GM23338 (cell line): ENCODE measurements at regions not wholly inside any gene's neighbourhood (a gene's known extent, or its start where the extent isn't known, plus 50 kb on each side); places are given as distances from the start of the nearest gene placed in this dataset.

Experiments
- ATAC-seq: fragments of 200-7000 bp; cut with Tn5 transposase; 3 replicates; pipeline ENCODE4 v1.9.1; 2020
- DNase-seq: peaks from one replicate; pipeline ENCODE4 v3.0.0-alpha.2; 2015; ENCODE audit warnings: low spot score
- H2AFZ ChIP-seq: fragments of 200-600 bp; sonication (generic); 2 replicates; pipeline ENCODE4 v1.8.0; 2016; ENCODE audit warnings: antibody characterized with exemption, mild to moderate bottlenecking, moderate library complexity
- H3F3A ChIP-seq: fragments of 200-600 bp; sonication (generic); replicated peaks from 2 replicates; pipeline ENCODE4 v1.8.0; 2017; ENCODE audit warnings: antibody characterized with exemption, mixed run types, low read depth
- H3K27ac ChIP-seq: fragments of 200-600 bp; sonication (generic); 2 replicates; pipeline ENCODE4 v1.6.1; 2016; ENCODE audit warnings: low read depth
- H3K27me3 ChIP-seq: fragments of 200-600 bp; sonication (generic); 2 replicates; pipeline ENCODE4 v1.8.0; 2016; ENCODE audit warnings: mild to moderate bottlenecking, mixed run types, moderate library complexity; ENCODE audit not compliant: insufficient read depth
- H3K36me3 ChIP-seq: fragments of 200-600 bp; sonication (generic); 2 replicates; pipeline ENCODE4 v1.8.0; 2016; ENCODE audit warnings: mild to moderate bottlenecking; ENCODE audit not compliant: insufficient read depth
- H3K4me1 ChIP-seq: fragments of 200-600 bp; sonication (generic); 2 replicates; pipeline ENCODE4 v1.8.0; 2016; ENCODE audit warnings: mild to moderate bottlenecking, moderate library complexity; ENCODE audit not compliant: insufficient read depth
- H3K4me2 ChIP-seq: fragments of 200-600 bp; sonication (generic); 2 replicates; pipeline ENCODE4 v1.7.1; 2017; ENCODE audit warnings: mixed run types
- H3K4me3 ChIP-seq: fragments of 200-600 bp; sonication (generic); 2 replicates; pipeline ENCODE4 v1.6.1; 2016; ENCODE audit warnings: mixed run types
- H3K79me2 ChIP-seq: fragments of 200-600 bp; sonication (generic); replicated peaks from 2 replicates; pipeline ENCODE4 v1.8.0; 2017; ENCODE audit warnings: mild to moderate bottlenecking; ENCODE audit not compliant: insufficient read depth
- H3K9me2 ChIP-seq: fragments of 200-600 bp; sonication (generic); 2 replicates; pipeline ENCODE4 v1.8.0; 2017; ENCODE audit not compliant: insufficient read depth
- H4K20me1 ChIP-seq: fragments of 200-600 bp; sonication (generic); replicated peaks from 2 replicates; pipeline ENCODE4 v1.8.0; 2017; ENCODE audit warnings: mild to moderate bottlenecking; ENCODE audit not compliant: insufficient read depth
- H3K27ac Mint-ChIP-seq: 2 replicates; pipeline ENCODE4 v1.8.0; 2020; ENCODE audit warnings: inconsistent platforms, mild to moderate bottlenecking, moderate library complexity, mixed read lengths
- H3K27me3 Mint-ChIP-seq: 3 replicates; pipeline ENCODE4 v1.8.0; 2022; ENCODE audit warnings: low read depth, mild to moderate bottlenecking, moderate library complexity, mixed read lengths, inconsistent platforms; ENCODE audit not compliant: insufficient read depth, poor library complexity
- H3K36me3 Mint-ChIP-seq: 3 replicates; pipeline ENCODE4 v1.8.0; 2021; ENCODE audit warnings: low read depth, mild to moderate bottlenecking, inconsistent platforms, moderate library complexity, mixed read lengths
- H3K4me1 Mint-ChIP-seq: 3 replicates; pipeline ENCODE4 v1.8.0; 2020; ENCODE audit warnings: mild to moderate bottlenecking, inconsistent platforms, mixed read lengths
- H3K4me3 Mint-ChIP-seq: 3 replicates; pipeline ENCODE4 v1.8.0; 2021; ENCODE audit warnings: moderate library complexity, mild to moderate bottlenecking, inconsistent platforms, mixed read lengths
- H3K9me3 Mint-ChIP-seq: 3 replicates; pipeline ENCODE4 v1.8.0; 2020; ENCODE audit warnings: moderate library complexity, mild to moderate bottlenecking, inconsistent platforms, mixed read lengths
- CREB1 ChIP-seq: fragments of 250-450 bp; sonication (Bioruptor Pico); IDR thresholded peaks from 2 replicates; pipeline ENCODE4 v1.5.0; 2020; ENCODE audit warnings: low read depth, mild to moderate bottlenecking, moderate library complexity
- CTCF ChIP-seq, 2 experiments: fragments of 200-600 bp in 1 of 2; sonication (generic) in 1 of 2; conservative IDR thresholded peaks; 2 replicates each; pipeline versions ENCODE4 v1.5.1 to v1.6.1; 2016 to 2017; ENCODE audit warnings: antibody characterized with exemption in 2 of 2, low read depth in 2 of 2, mild to moderate bottlenecking in 2 of 2, moderate library complexity in 1 of 2
- ETS1 ChIP-seq: IDR thresholded peaks from 2 replicates; pipeline ENCODE4 v1.6.1; 2016; ENCODE audit warnings: antibody characterized with exemption
- EZH2 ChIP-seq: fragments of 200-600 bp; sonication (generic); IDR thresholded peaks from one replicate; pipeline ENCODE4 v1.8.0; 2017; ENCODE audit warnings: antibody characterized with exemption, mild to moderate bottlenecking, low read depth; ENCODE audit not compliant: unreplicated experiment
- EZH2phosphoT487 ChIP-seq: fragments of 200-600 bp; sonication (generic); IDR thresholded peaks from one replicate; pipeline ENCODE4 v1.8.1; 2018; ENCODE audit warnings: antibody characterized with exemption; ENCODE audit not compliant: unreplicated experiment
- JUNB ChIP-seq: IDR thresholded peaks from one replicate; pipeline ENCODE4 v1.6.1; 2016; ENCODE audit warnings: antibody characterized with exemption; ENCODE audit not compliant: unreplicated experiment
- NANOG ChIP-seq: IDR thresholded peaks from 2 replicates; pipeline ENCODE4 v1.6.1; 2016; ENCODE audit warnings: antibody characterized with exemption, borderline replicate concordance
- POLR2AphosphoS5 ChIP-seq: IDR thresholded peaks from 2 replicates; pipeline ENCODE4 v1.6.1; 2016; ENCODE audit warnings: antibody characterized with exemption, low read depth
- REST ChIP-seq: IDR thresholded peaks from one replicate; pipeline ENCODE4 v1.6.1; 2018; ENCODE audit warnings: antibody characterized with exemption; ENCODE audit not compliant: unreplicated experiment
- STAT1 ChIP-seq: IDR thresholded peaks from one replicate; pipeline ENCODE4 v1.6.1; 2016; ENCODE audit warnings: antibody characterized with exemption; ENCODE audit not compliant: unreplicated experiment
- ZNF331 ChIP-seq: fragments of 250-450 bp; sonication (Bioruptor Pico); IDR thresholded peaks from 2 replicates; pipeline ENCODE4 v1.5.0; 2020; ENCODE audit warnings: low read depth, mild to moderate bottlenecking, moderate library complexity

GRCh38 chr15:36447373-36447772 lies 132.1 kb upstream of the CDIN1 start (continued):
- no peak for TF ChIP-seq REST

- Histone ChIP-seq H2AFZ (no peak overlapping the region), H4K20me1 (no peaks in the 10 kb centered on the region), H3K27me3 (no peaks in the 10 kb centered on the region), H3K4me3 (no peak overlapping the region), H3K9me2 (0 out of 2 replicates have a peak, but pooled peaks cover 3% of the 10 kb centered on the region), H3K4me1 (no peaks in the 10 kb centered on the region), H3K4me2 (no peak overlapping the region), H3K79me2 (no peaks in the 10 kb centered on the region), H3F3A (no peaks in the 10 kb centered on the region), H3K27ac (no peak overlapping the region), H3K36me3 (no peaks in the 10 kb centered on the region)
- ATAC-seq (no peak), DNase-seq (no peak)
- Mint-ChIP-seq H3K4me3 (no peak overlapping the region), H3K27me3 (no peaks in the 10 kb centered on the region), H3K9me3 (no peaks in the 10 kb centered on the region), H3K4me1 (peaks cover 9% of the 10 kb centered on the region), H3K36me3 (no peaks in the 10 kb centered on the region), H3K27ac (no peak overlapping the region)
- no peak for TF ChIP-seq EZH2
- no peak for TF ChIP-seq CTCF (conservative IDR thresholded peaks at IDR 0.05; ENCODE audit: low read depth in 2 of 2)
- no peak for TF ChIP-seq JUNB
- no peak for TF ChIP-seq POLR2AphosphoS5
- no peak for TF ChIP-seq NANOG
- no peak for TF ChIP-seq CREB1 (CRISPR knock-in tag)
- TF ChIP-seq STAT1, result no peak
- TF ChIP-seq REST, result no peak
- no peak for TF ChIP-seq EZH2phosphoT487
- TF ChIP-seq ETS1, result no peak
- no peak for TF ChIP-seq ZNF331
These were observed 131.0 kb upstream of the CDIN1 start for GRCh38 chr15:36448418-36448817.
